ENCODE measurements at regions not wholly inside any gene's neighbourhood (a gene's known extent, or its start where the extent isn't known, plus 50 kb on each side); places are given as distances from the start of the nearest gene placed in this dataset.
"Not testable (repeated sequence)": the region's sequence is repeated elsewhere in the genome, so short reads cannot be mapped to it uniquely, and the experiment has no call there.

DNA sequence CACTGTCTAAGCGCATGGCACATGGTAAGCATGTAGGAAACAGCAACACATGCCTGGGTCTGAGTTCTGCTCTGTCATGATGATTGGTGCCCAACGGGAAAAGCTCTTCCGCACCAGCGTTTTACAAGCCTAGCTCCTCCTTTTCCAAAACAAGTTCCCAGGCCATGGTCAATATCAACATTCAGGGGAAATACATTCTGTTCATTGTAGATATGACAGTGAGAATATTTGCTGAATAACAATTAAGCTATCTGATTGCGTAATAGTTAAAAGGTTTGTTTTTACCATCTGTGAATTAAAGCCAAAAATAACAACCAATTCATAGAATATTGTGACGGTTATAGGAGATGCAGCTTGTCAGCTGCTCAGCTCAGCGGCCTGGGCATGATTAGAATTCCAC, 404.3 kb upstream of the SLC35B3 start:
- Mint-ChIP-seq H3K36me3 (no peaks in the 10 kb centered on the region), H3K27ac (no peak overlapping the region), H3K4me3 (no peak overlapping the region), H3K9me3 (ENCODE audit: low read depth) (no peaks in the 10 kb centered on the region), H3K27me3 (no peaks in the 10 kb centered on the region), H3K4me1 (ENCODE audit: low read depth) (no peaks in the 10 kb centered on the region)

- Mint-ChIP-seq H3K9me3 (ENCODE audit: low read depth) (no peaks in the 10 kb centered on the region), H3K27me3 (no peaks in the 10 kb centered on the region), H3K4me1 (ENCODE audit: low read depth) (no peaks in the 10 kb centered on the region), H3K36me3 (no peaks in the 10 kb centered on the region), H3K4me3 (no peak overlapping the region), H3K27ac (no peak overlapping the region)
These were observed 402.0 kb upstream of the SLC35B3 start for GRCh38 chr6:8837343-8837742.

DNA sequence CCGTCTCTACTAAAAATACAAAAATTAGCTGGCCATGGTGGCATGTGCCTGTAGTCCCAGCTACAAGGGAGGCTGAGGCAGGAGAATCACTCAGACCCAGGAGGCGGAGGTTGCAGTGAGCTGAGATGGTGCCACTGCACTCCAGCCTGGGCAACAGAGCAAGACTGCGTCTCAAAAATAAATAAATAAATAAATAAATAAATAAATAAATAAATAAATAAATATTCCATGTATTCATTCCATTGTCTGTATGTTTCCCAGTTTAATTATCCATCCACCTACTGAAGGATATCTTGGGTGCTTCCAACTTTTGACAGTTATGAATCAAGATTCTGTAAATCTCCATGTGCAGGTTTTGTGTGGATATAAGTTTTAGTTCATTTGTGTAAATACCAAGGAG, 397.4 kb upstream of the SLC35B3 start:
- H3K4me1 Mint-ChIP-seq (ENCODE audit: low read depth), result not testable (repeated sequence)

DNA sequence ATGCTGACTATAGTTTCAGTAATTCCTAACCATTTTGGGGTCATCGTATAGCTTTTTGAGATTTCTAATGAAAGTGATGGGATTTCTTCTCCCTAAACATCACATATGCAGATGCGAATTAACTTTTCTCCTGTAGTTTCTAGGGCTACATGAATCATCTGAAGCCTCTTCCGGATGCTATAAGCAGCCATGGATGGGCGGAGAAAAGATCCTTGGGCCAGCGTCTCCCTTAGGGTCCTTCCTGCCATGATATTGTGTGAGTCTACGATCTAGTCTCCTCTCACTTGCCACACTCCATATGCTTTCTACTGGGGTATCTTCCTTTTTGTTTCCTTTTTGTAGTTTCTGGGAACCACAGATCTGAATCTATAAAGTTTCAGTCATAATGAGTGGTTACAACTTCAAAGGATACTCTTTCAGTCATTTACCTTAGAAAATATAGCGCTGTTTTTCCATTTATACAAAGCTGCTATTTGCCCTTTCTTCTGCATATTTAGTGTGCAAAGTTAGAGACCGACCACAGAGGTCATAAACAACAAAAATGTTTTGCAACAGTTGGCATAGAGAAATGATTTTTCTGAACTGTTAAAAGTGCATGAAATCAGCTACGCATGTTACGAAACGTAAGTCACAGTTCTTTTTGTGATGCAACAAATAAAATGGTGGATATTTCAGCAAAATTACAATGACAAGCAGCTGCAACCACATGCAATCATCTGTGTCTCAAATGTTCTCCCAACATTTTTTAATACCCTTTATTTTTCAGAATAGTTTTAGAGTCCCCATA, 396.2 kb upstream of the SLC35B3 start:
- peaks cover under 1% of the 10 kb centered on the region for H3K9me3 Mint-ChIP-seq (ENCODE audit: low read depth)
- H3K27me3 Mint-ChIP-seq, result no peaks in the 10 kb centered on the region
- no peak overlapping the region for H3K27ac Mint-ChIP-seq
- H3K4me3 Mint-ChIP-seq, result no peak overlapping the region
- H3K36me3 Mint-ChIP-seq, result no peaks in the 10 kb centered on the region
- no peaks in the 10 kb centered on the region for H3K4me1 Mint-ChIP-seq (ENCODE audit: low read depth)

More for the DNA sequence above, 397.4 kb upstream of the SLC35B3 start:
- not testable (repeated sequence) for H3K27me3 Mint-ChIP-seq; H3K4me3 Mint-ChIP-seq; H3K27ac Mint-ChIP-seq; H3K9me3 Mint-ChIP-seq (ENCODE audit: low read depth); H3K36me3 Mint-ChIP-seq

- no peak overlapping the region for H3K4me3 Mint-ChIP-seq
- no peaks in the 10 kb centered on the region for H3K4me1 Mint-ChIP-seq (ENCODE audit: low read depth)
- no peaks in the 10 kb centered on the region for H3K36me3 Mint-ChIP-seq
- peaks cover 5% of the 10 kb centered on the region for H3K9me3 Mint-ChIP-seq (ENCODE audit: low read depth)
- H3K27ac Mint-ChIP-seq, result no peak overlapping the region
- H3K27me3 Mint-ChIP-seq, result no peaks in the 10 kb centered on the region
These were observed 395.4 kb upstream of the SLC35B3 start for GRCh38 chr6:8830794-8831193.

DNA sequence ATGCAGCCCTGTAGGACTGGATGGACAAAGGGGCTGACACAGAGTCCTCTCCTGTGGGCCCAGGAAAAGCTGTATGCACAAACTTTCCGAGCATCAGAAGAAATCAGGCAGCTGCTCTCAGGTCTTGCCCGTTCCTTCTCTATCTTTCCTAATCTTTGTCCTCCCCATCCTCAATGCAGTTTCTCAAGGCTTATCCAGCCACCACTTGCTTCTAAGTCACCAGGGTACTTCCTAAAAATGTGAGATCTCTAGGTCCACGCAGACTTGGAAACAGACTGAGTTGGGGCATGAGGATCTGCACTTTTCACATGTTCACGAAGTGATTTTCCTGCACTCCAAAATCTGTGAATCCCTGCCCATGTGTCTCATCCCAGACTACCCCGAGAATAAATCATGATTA, 394.5 kb upstream of the SLC35B3 start:
- no peaks in the 10 kb centered on the region for H3K4me1 Mint-ChIP-seq (ENCODE audit: low read depth)
- no peak overlapping the region for H3K4me3 Mint-ChIP-seq
- H3K27me3 Mint-ChIP-seq, result no peaks in the 10 kb centered on the region
- no peak overlapping the region for H3K27ac Mint-ChIP-seq
- H3K36me3 Mint-ChIP-seq, result no peaks in the 10 kb centered on the region
- H3K9me3 Mint-ChIP-seq (ENCODE audit: low read depth), result peaks cover 5% of the 10 kb centered on the region

DNA sequence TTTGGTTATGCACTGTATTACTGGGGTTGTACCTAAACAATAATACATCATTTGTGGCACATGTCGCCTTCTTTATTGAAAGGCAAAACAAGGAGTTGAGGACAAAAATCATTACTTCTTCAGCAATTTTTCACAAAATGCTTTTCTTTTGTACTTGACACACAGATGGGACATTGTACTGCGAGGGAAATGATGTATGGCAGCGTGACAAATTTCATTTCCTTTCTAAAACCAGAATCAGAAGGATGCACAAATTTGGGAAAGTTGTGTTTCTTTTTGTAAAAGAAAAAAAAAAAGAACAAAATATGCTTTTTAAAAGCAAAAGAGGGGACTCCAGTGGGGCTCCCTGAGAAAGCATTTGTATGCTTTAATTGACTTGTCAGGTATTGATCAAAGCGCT, 394.0 kb upstream of the SLC35B3 start:
- Mint-ChIP-seq H3K4me3 (no peak overlapping the region), H3K27me3 (no peaks in the 10 kb centered on the region), H3K36me3 (no peaks in the 10 kb centered on the region), H3K27ac (no peak overlapping the region), H3K9me3 (ENCODE audit: low read depth) (peaks cover 5% of the 10 kb centered on the region), H3K4me1 (ENCODE audit: low read depth) (no peaks in the 10 kb centered on the region)

- peaks cover 5% of the 10 kb centered on the region for H3K9me3 Mint-ChIP-seq (ENCODE audit: low read depth)
- no peak overlapping the region for H3K27ac Mint-ChIP-seq
- no peaks in the 10 kb centered on the region for H3K4me1 Mint-ChIP-seq (ENCODE audit: low read depth)
- H3K36me3 Mint-ChIP-seq, result no peaks in the 10 kb centered on the region
- no peaks in the 10 kb centered on the region for H3K27me3 Mint-ChIP-seq
- no peak overlapping the region for H3K4me3 Mint-ChIP-seq
These were observed 393.0 kb upstream of the SLC35B3 start for GRCh38 chr6:8828376-8828775.

- no peaks in the 10 kb centered on the region for H3K4me1 Mint-ChIP-seq (ENCODE audit: low read depth)
- no peaks in the 10 kb centered on the region for H3K36me3 Mint-ChIP-seq
- no peak overlapping the region for H3K4me3 Mint-ChIP-seq
These were observed 390.4 kb upstream of the SLC35B3 start for GRCh38 chr6:8825726-8826125.

GRCh38 chr6:8821981-8822381, 386.6 kb upstream of the SLC35B3 start:
- Mint-ChIP-seq H3K4me1 (ENCODE audit: low read depth) (no peaks in the 10 kb centered on the region), H3K36me3 (no peaks in the 10 kb centered on the region), H3K27me3 (no peaks in the 10 kb centered on the region), H3K9me3 (ENCODE audit: low read depth) (peaks cover 5% of the 10 kb centered on the region), H3K4me3 (no peak overlapping the region), H3K27ac (no peak overlapping the region)

More at GRCh38 chr6:8825726-8826125, 390.4 kb upstream of the SLC35B3 start:
- peaks cover 5% of the 10 kb centered on the region for H3K9me3 Mint-ChIP-seq (ENCODE audit: low read depth)
- H3K27me3 Mint-ChIP-seq, result no peaks in the 10 kb centered on the region
- H3K27ac Mint-ChIP-seq, result no peak overlapping the region

DNA sequence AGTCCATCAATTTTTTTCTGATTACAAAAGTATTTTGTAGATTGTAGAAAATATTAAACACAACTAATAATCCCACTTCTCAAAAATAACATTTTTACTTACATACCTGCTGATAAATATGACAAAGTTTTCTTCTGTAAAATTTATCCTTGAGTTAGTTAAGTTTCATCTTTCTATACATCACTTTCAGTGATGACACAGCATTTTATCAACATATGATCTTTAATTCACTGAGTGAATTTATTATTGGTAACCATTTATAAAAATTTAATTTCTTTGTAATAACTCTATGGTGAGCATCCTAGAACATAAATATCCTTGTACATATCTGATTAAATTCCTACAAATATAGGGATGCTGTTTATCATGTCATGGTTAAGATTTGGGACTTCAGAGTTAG, 385.0 kb upstream of the SLC35B3 start:
- Mint-ChIP-seq H3K27ac (no peak overlapping the region), H3K4me1 (ENCODE audit: low read depth) (no peaks in the 10 kb centered on the region), H3K27me3 (no peaks in the 10 kb centered on the region), H3K4me3 (no peak overlapping the region), H3K9me3 (ENCODE audit: low read depth) (no peaks in the 10 kb centered on the region), H3K36me3 (no peaks in the 10 kb centered on the region)

DNA sequence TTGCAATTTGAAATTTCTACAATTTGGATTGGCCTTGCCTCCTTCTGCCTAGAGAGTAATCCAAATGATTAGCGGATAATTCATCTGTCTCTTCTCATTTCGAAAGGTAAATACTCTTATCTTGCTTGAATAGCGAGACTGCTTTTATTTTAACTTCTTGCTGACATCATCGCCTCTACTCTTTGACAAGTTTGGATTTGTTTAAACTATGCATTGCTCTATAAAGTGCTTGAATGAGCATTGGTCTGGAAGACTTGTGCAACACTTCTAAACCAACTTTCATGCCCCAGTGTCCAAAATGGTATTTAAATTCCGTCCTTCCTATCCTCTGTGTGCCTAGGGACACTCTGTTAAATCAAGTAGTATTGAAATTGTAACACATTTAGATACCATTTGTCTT, 384.1 kb upstream of the SLC35B3 start:
- Mint-ChIP-seq H3K27ac (no peak overlapping the region), H3K27me3 (no peaks in the 10 kb centered on the region), H3K4me3 (no peak overlapping the region), H3K36me3 (no peaks in the 10 kb centered on the region), H3K9me3 (ENCODE audit: low read depth) (peaks cover 3% of the 10 kb centered on the region), H3K4me1 (ENCODE audit: low read depth) (no peaks in the 10 kb centered on the region)

- Mint-ChIP-seq H3K4me3 (no peak overlapping the region), H3K9me3 (ENCODE audit: low read depth) (peaks cover 4% of the 10 kb centered on the region), H3K36me3 (no peaks in the 10 kb centered on the region), H3K27ac (no peak overlapping the region), H3K4me1 (ENCODE audit: low read depth) (no peaks in the 10 kb centered on the region), H3K27me3 (no peaks in the 10 kb centered on the region)
These were observed 379.2 kb upstream of the SLC35B3 start for GRCh38 chr6:8814440-8815000.

GRCh38 chr6:8810325-8810724, 375.0 kb upstream of the SLC35B3 start:
- Mint-ChIP-seq H3K4me1 (ENCODE audit: low read depth) (no peaks in the 10 kb centered on the region), H3K9me3 (ENCODE audit: low read depth) (peaks cover 4% of the 10 kb centered on the region), H3K27ac (no peak overlapping the region), H3K36me3 (no peaks in the 10 kb centered on the region), H3K27me3 (peaks cover 1% of the 10 kb centered on the region), H3K4me3 (no peak overlapping the region)

GRCh38 chr6:8809662-8810061, 374.3 kb upstream of the SLC35B3 start:
- Mint-ChIP-seq H3K4me1 (ENCODE audit: low read depth) (no peaks in the 10 kb centered on the region), H3K36me3 (no peaks in the 10 kb centered on the region), H3K27ac (no peak overlapping the region), H3K9me3 (ENCODE audit: low read depth) (peaks cover 3% of the 10 kb centered on the region), H3K4me3 (no peak overlapping the region), H3K27me3 (peaks cover 1% of the 10 kb centered on the region)

All from activated naive CD8-positive, alpha-beta T cell (primary cell).